Neutrophil (primary cell): ENCODE measurements at regions not wholly inside any gene's neighbourhood (a gene's known extent, or its start where the extent isn't known, plus 50 kb on each side); places are given as distances from the start of the nearest gene placed in this dataset.

Source experiments
- H3K27ac ChIP-seq: fragments of 200-600 bp; sonication (generic); 2 replicates; pipeline ENCODE4 v1.5.1; 2016; ENCODE audit warnings: mild to moderate bottlenecking, moderate library complexity
- H3K27me3 ChIP-seq: fragments of 200-600 bp; sonication (generic); 2 replicates; pipeline ENCODE4 v1.6.0; 2016; ENCODE audit warnings: mild to moderate bottlenecking
- H3K36me3 ChIP-seq: fragments of 200-600 bp; sonication (generic); 2 replicates; pipeline ENCODE4 v1.5.1; 2017
- H3K4me1 ChIP-seq, 2 experiments: fragments of 200-600 bp in 1 of 2; sonication (generic) in 1 of 2; 1 replicate in 1 of 2; 2 replicates in 1 of 2; pipeline versions ENCODE4 v1.5.1 to v1.6.1; 2013 to 2016; ENCODE audit warnings: low read depth in 1 of 2, low read length in 1 of 2, mild to moderate bottlenecking in 1 of 2, moderate library complexity in 1 of 2; ENCODE audit not compliant: control insufficient read depth in 1 of 2, insufficient read depth in 1 of 2
- H3K4me3 ChIP-seq, 2 experiments: fragments of 200-600 bp in 1 of 2; sonication (generic) in 1 of 2; 1 replicate in 1 of 2; 2 replicates in 1 of 2; pipeline ENCODE4 v1.5.1; 2013 to 2016; ENCODE audit warnings: low read depth in 1 of 2, low read length in 1 of 2, mild to moderate bottlenecking in 1 of 2, moderate library complexity in 1 of 2
- H3K9me3 ChIP-seq: fragments of 200-600 bp; sonication (generic); 2 replicates; pipeline ENCODE4 v1.5.1; 2016
- CTCF ChIP-seq: fragments of 200-600 bp; sonication (generic); IDR thresholded peaks from 2 replicates; pipeline ENCODE4 v1.5.1; 2016; ENCODE audit warnings: antibody characterized with exemption

DNA sequence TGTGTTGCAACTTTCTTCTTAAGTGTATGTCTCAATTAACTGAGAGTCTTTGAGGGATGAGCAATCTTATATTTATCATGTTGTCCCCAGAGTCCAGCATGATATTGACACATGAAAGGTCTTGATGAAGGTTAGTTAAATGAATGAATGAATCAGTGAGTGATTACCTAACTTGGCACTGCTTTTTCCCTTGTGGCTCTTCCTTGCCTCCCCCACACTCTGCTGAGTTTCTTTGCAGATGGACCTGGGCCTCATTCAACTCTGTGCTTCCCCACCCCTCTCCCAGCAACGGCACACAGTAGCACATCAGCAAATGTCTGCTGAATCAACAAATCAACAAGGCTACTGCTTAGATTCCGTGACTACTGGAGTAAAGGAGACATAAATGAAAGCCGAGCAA, 235.1 kb upstream of the CXCL12 start:
- Histone ChIP-seq H3K4me1 (no peaks in the 10 kb centered on the region), H3K27me3 (no peaks in the 10 kb centered on the region), H3K27ac (no peak overlapping the region), H3K4me3 (no peak overlapping the region), H3K36me3 (no peaks in the 10 kb centered on the region), H3K9me3 (no peaks in the 10 kb centered on the region)
- no peak for TF ChIP-seq CTCF

DNA sequence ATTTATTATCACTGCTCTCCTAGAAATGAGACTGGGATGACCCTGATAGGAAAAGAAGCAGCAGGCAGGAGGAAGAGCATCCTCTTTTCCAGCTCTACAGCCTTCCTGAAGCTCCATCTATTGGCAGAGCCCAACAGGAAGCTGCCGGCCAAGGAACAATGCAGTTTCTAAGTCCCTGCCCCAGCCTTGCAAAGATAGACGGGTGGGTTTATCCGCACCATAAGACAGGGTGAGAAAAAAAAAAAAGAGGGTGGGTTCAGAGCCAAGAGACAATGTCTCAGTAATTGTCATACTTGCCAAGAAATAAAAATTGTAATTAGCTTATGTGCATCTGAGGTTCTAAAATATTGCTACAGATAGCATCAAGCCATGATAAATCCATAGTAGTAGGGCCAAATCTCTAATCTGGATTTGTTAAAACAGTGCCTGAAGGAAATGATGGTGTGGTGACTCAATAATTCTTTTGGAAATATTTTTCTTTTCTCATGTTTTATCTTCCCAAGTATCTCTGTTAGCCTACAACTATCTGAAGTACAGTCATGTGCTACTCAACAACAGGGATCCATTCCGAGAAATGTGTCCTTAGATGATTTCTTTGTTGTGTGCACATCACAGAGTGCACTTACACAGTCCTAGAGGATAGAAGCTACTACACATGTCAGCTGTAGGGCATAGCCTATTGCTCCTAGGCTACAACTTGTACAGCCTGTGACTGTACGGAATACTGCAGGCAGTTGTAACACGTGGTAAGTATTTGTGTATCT, 242.9 kb upstream of the CXCL12 start:
- no peaks in the 10 kb centered on the region for H3K27me3 ChIP-seq
- no peaks in the 10 kb centered on the region for H3K9me3 ChIP-seq
- no peaks in the 10 kb centered on the region for H3K36me3 ChIP-seq
- H3K4me3 ChIP-seq = no peak overlapping the region
- no peak for TF ChIP-seq CTCF
- no peak overlapping the region for H3K27ac ChIP-seq
- peaks cover 0 to 11% of the 10 kb centered on the region in 2 experiments for H3K4me1 ChIP-seq

- Histone ChIP-seq H3K27ac (no peak overlapping the region), H3K27me3 (no peaks in the 10 kb centered on the region), H3K4me3 (no peak overlapping the region), H3K9me3 (no peaks in the 10 kb centered on the region), H3K4me1 (peaks cover 0 to 11% of the 10 kb centered on the region in 2 experiments), H3K36me3 (no peaks in the 10 kb centered on the region)
- TF ChIP-seq CTCF = no peak
These were observed 244.0 kb upstream of the CXCL12 start for GRCh38 chr10:44628921-44629320.

- no peaks in the 10 kb centered on the region for H3K4me1 ChIP-seq
- no peak overlapping the region for H3K4me3 ChIP-seq
- no peak for TF ChIP-seq CTCF
- no peak overlapping the region for H3K27ac ChIP-seq
- H3K36me3 ChIP-seq = no peaks in the 10 kb centered on the region
- H3K9me3 ChIP-seq = no peaks in the 10 kb centered on the region
- H3K27me3 ChIP-seq = no peaks in the 10 kb centered on the region
These were observed 250.3 kb upstream of the CXCL12 start for GRCh38 chr10:44635176-44635575.

DNA sequence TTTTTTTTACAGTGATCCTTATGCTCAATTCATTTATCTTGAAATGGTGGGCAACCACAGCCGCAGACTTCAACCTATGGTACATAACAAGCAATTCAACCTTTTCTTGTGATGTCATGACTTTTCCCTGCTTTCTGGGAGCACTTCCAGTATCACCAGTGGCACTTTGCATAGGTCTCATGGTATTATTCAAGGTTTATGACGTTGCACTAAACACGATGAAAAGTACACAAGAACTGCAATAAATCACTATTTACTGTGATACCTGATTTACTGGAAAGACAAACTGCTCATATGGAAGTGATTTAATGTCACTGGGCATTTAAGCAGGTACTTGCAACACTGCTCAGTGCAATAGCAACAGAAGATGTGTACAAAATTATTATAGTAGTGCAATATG, 251.7 kb upstream of the CXCL12 start:
- Histone ChIP-seq H3K4me3 (no peak overlapping the region), H3K9me3 (peaks cover 4% of the 10 kb centered on the region), H3K4me1 (no peaks in the 10 kb centered on the region), H3K27ac (no peak overlapping the region), H3K27me3 (no peaks in the 10 kb centered on the region), H3K36me3 (no peaks in the 10 kb centered on the region)
- no peak for TF ChIP-seq CTCF
